GM12872 (cell line): ENCODE measurements at regions not wholly inside any gene's neighbourhood (a gene's known extent, or its start where the extent isn't known, plus 50 kb on each side); places are given as distances from the start of the nearest gene placed in this dataset.

Source experiments
- TF ChIP-seq, protein P1 (sequence below): IDR thresholded peaks from 3 replicates; pipeline ENCODE4 v1.5.1; 2011; ENCODE audit warnings: low read depth, mild to moderate bottlenecking, low read length, moderate library complexity; ENCODE audit not compliant: insufficient read depth

DNA sequence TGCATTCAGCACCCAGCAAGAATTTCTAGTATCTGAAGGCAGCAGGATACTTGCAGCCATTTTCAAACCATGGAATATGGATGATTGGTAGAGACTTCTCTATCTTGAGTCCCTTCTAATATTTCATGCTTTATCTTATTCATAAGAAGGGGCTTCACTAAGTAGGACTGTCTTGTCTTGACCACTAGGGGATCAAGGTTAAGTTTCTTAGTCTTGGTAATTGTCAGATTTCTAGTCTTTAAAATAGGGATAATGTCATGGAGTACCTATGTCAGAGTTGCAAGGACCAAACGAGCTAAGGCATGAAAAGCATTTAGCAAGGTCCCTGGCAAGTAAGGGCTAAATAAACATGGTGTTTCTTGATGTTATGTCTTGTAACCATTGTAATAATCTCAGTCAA is 68.5 kb upstream of the ESR1 start:
- TF ChIP-seq, protein P1, sequence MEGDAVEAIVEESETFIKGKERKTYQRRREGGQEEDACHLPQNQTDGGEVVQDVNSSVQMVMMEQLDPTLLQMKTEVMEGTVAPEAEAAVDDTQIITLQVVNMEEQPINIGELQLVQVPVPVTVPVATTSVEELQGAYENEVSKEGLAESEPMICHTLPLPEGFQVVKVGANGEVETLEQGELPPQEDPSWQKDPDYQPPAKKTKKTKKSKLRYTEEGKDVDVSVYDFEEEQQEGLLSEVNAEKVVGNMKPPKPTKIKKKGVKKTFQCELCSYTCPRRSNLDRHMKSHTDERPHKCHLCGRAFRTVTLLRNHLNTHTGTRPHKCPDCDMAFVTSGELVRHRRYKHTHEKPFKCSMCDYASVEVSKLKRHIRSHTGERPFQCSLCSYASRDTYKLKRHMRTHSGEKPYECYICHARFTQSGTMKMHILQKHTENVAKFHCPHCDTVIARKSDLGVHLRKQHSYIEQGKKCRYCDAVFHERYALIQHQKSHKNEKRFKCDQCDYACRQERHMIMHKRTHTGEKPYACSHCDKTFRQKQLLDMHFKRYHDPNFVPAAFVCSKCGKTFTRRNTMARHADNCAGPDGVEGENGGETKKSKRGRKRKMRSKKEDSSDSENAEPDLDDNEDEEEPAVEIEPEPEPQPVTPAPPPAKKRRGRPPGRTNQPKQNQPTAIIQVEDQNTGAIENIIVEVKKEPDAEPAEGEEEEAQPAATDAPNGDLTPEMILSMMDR = no peak

DNA sequence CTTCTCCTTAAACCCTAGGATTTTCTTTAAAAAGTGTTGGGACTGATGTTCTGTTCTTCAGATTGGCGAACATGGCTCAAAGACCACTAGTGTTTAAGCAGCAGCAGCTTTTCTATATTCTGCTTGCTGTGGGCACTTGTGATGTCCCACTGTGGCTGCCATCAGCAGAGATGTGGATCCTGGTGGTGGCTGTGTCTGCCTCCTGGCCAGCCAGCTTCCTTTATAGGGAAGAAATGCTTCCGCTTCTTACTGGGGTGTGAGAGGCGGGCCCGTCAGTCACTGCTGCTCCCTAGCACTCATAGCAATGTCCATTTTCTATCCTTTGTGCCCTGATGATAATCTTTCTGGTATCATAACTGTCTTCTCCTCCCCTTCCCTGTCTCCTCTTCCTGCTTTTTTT is 66.7 kb upstream of the ESR1 start:
- TF ChIP-seq, protein P1 = no peak

GRCh38 chr6:151747896-151748295 is 59.6 kb upstream of the ESR1 start:
- TF ChIP-seq, protein P1 = no peak

GRCh38 chr6:151749341-151749740 is 58.1 kb upstream of the ESR1 start:
- TF ChIP-seq, protein P1 = no peak

DNA sequence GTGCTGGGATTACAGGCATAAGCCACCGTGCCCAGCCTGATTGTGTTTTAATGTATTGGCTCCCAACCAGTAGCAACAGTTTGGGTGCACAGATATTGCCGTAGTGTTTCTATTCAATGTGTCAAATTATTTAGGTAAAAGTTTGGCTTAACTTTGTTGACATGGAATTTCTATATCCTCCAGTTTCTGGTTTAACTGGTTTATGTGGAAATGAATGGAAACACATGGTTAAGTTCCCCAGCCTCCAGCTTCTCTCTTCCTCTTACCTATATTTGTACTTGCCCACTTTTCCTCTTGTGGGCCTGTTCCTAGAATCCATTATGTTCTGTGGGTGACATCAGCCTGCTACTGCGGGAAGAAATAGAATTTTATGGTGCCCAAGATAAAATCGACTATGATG is 53.9 kb upstream of the ESR1 start:
- TF ChIP-seq, protein P1 = no peak

DNA sequence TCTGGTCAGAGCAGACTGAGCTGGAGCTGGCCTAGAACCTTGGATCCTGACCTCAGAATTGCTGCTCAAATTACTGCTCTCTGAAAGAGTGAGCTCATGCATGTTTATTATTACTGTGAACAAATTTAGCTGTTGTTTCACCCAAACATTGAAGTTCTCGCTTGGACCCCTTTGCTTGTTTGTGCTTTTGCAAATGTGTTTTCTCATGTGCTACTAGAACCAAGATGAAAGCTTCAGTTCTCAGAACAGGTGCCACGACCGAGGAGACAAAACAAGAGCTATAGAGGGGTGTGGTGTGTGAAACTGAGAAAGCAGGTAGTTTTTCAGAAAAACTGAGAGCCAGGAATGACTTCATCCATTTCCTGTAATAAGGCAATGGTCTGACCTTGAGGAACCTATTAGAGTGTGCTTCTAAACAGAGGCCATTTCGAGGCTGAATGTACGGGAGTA is 50.0 kb upstream of the ESR1 start:
- TF ChIP-seq, protein P1 = no peak
